Progenitor cell of endocrine pancreas (in vitro differentiated cells): ENCODE measurements at regions not wholly inside any gene's neighbourhood (a gene's known extent, or its start where the extent isn't known, plus 50 kb on each side); places are given as distances from the start of the nearest gene placed in this dataset.

Experiments used
- DNase-seq: peaks from one replicate; pipeline ENCODE4 v3.0.0; 2021; ENCODE audit warnings: low spot score; ENCODE audit not compliant: unreplicated experiment
- H3K27ac Mint-ChIP-seq: 2 replicates; pipeline ENCODE4 v1.8.0; 2021; ENCODE audit warnings: mild to moderate bottlenecking, moderate library complexity, mixed read lengths
- H3K27me3 Mint-ChIP-seq: 2 replicates; pipeline ENCODE4 v1.8.0; 2021; ENCODE audit warnings: mixed read lengths
- H3K36me3 Mint-ChIP-seq: 2 replicates; pipeline ENCODE4 v1.8.0; 2022; ENCODE audit warnings: mixed read lengths; ENCODE audit not compliant: insufficient read depth
- H3K4me1 Mint-ChIP-seq: 2 replicates; pipeline ENCODE4 v1.8.0; 2021; ENCODE audit warnings: low read depth, mixed read lengths
- H3K4me3 Mint-ChIP-seq: 2 replicates; pipeline ENCODE4 v1.8.0; 2021; ENCODE audit warnings: low read depth, mild to moderate bottlenecking, moderate library complexity, mixed read lengths
- H3K9me3 Mint-ChIP-seq: 2 replicates; pipeline ENCODE4 v1.8.0; 2021; ENCODE audit warnings: low read depth, mixed read lengths
- CTCF ChIP-seq: fragments of 200-600 bp; sonication (generic); IDR thresholded peaks from one replicate; pipeline ENCODE4 v1.5.0; 2021; ENCODE audit warnings: antibody characterized with exemption, mild to moderate bottlenecking; ENCODE audit not compliant: unreplicated experiment

GRCh38 chr6:40285535-40285934, 301.6 kb downstream of the LRFN2 start:
- no peak overlapping the region for H3K4me3 Mint-ChIP-seq
- H3K9me3 Mint-ChIP-seq: no peaks in the 10 kb centered on the region
- H3K4me1 Mint-ChIP-seq: peaks cover 9% of the 10 kb centered on the region
- H3K36me3 Mint-ChIP-seq: no peaks in the 10 kb centered on the region
- DNase-seq: no peak
- no peak for TF ChIP-seq CTCF
- H3K27me3 Mint-ChIP-seq: peaks cover 53% of the 10 kb centered on the region
- H3K27ac Mint-ChIP-seq: no peak overlapping the region

GRCh38 chr6:40282986-40283385, 304.2 kb downstream of the LRFN2 start:
- DNase-seq: no peak
- no peaks in the 10 kb centered on the region for H3K36me3 Mint-ChIP-seq
- H3K27me3 Mint-ChIP-seq: peaks cover 51% of the 10 kb centered on the region
- no peak overlapping the region for H3K27ac Mint-ChIP-seq
- peaks cover 9% of the 10 kb centered on the region for H3K4me1 Mint-ChIP-seq
- H3K9me3 Mint-ChIP-seq: no peaks in the 10 kb centered on the region
- TF ChIP-seq CTCF: no peak
- no peak overlapping the region for H3K4me3 Mint-ChIP-seq

GRCh38 chr6:40281402-40281801, 305.8 kb downstream of the LRFN2 start:
- no peak for TF ChIP-seq CTCF
- no peak for DNase-seq
- Mint-ChIP-seq H3K4me1 (peaks cover 8% of the 10 kb centered on the region), H3K9me3 (no peaks in the 10 kb centered on the region), H3K27me3 (peaks cover 38% of the 10 kb centered on the region), H3K27ac (no peak overlapping the region), H3K36me3 (no peaks in the 10 kb centered on the region), H3K4me3 (no peak overlapping the region)

GRCh38 chr6:40280231-40280630, 306.9 kb downstream of the LRFN2 start:
- no peaks in the 10 kb centered on the region for H3K36me3 Mint-ChIP-seq
- no peak overlapping the region for H3K27ac Mint-ChIP-seq
- no peak overlapping the region for H3K4me3 Mint-ChIP-seq
- H3K4me1 Mint-ChIP-seq: peaks cover 4% of the 10 kb centered on the region
- TF ChIP-seq CTCF: no peak
- H3K27me3 Mint-ChIP-seq: peaks cover 26% of the 10 kb centered on the region
- no peaks in the 10 kb centered on the region for H3K9me3 Mint-ChIP-seq
- DNase-seq: no peak

GRCh38 chr6:40276141-40276540, 311.0 kb downstream of the LRFN2 start:
- Mint-ChIP-seq H3K36me3 (no peaks in the 10 kb centered on the region), H3K4me1 (peaks cover 5% of the 10 kb centered on the region), H3K9me3 (no peaks in the 10 kb centered on the region), H3K4me3 (no peak overlapping the region), H3K27ac (no peak overlapping the region), H3K27me3 (peaks cover 7% of the 10 kb centered on the region)
- no peak for TF ChIP-seq CTCF
- no peak for DNase-seq
